CD4-positive, alpha-beta T cell (primary cell): ENCODE measurements at regions not wholly inside any gene's neighbourhood (a gene's known extent, or its start where the extent isn't known, plus 50 kb on each side); places are given as distances from the start of the nearest gene placed in this dataset.

Source experiments
- ATAC-seq: fragments of 200-7000 bp; cut with Tn5 transposase; one replicate; pipeline ENCODE4 v1.10.0; 2022; ENCODE audit warnings: mild to moderate bottlenecking; ENCODE audit not compliant: poor library complexity
- CTCF ChIA-PET: fragments of 350-600 bp; sonication (Branson Sonifier 250); formaldehyde crosslinking; loops from one replicate; lab custom pipeline; 2021; ENCODE audit warnings: antibody characterized with exemption, inconsistent platforms; lab: Charles Lee
- POLR2A ChIA-PET: fragments of 350-600 bp; sonication (Branson Sonifier 250); formaldehyde crosslinking; loops from one replicate; lab custom pipeline; 2021; ENCODE audit warnings: antibody characterized with exemption, inconsistent platforms; lab: Charles Lee
- DNase-seq, 14 experiments: peaks; one replicate each; pipeline ENCODE4 v3.0.0-alpha.2; 2013 to 2020; ENCODE audit warnings: mixed read lengths in 2 of 14
- H3K27ac ChIP-seq, 2 donors: one replicate each; pipeline versions ENCODE4 v1.5.1 to v1.7.0; 2013; ENCODE audit warnings: low read length in 2 of 2, low read depth in 1 of 2, mild to moderate bottlenecking in 1 of 2
- H3K27me3 ChIP-seq, 2 experiments: 1 replicate in 1 of 2; 2 replicates in 1 of 2; pipeline versions ENCODE4 v1.6.1 to v1.7.0; 2013; ENCODE audit warnings: low read length in 2 of 2, control low read depth in 1 of 2, mild to moderate bottlenecking in 1 of 2, moderate library complexity in 1 of 2; ENCODE audit not compliant: insufficient read depth in 2 of 2, control insufficient read depth in 1 of 2
- H3K36me3 ChIP-seq: one replicate; pipeline ENCODE4 v1.6.1; 2013; ENCODE audit warnings: low read length, control low read depth; ENCODE audit not compliant: insufficient read depth
- H3K4me1 ChIP-seq: one replicate; pipeline ENCODE4 v1.6.1; 2013; ENCODE audit warnings: low read length, control low read depth; ENCODE audit not compliant: insufficient read depth
- H3K4me3 ChIP-seq: one replicate; pipeline ENCODE4 v1.5.1; 2013; ENCODE audit warnings: mild to moderate bottlenecking, low read length, moderate library complexity
- H3K9me3 ChIP-seq, 2 experiments: 1 replicate in 1 of 2; 2 replicates in 1 of 2; pipeline versions ENCODE4 v1.6.1 to v1.7.0; 2013; ENCODE audit warnings: low read length in 2 of 2, mild to moderate bottlenecking in 2 of 2, control low read depth in 1 of 2, moderate library complexity in 1 of 2; ENCODE audit not compliant: control insufficient read depth in 1 of 2, insufficient read depth in 1 of 2
- H3K27ac Mint-ChIP-seq: one replicate; pipeline ENCODE4 v1.8.0; 2020; ENCODE audit warnings: mixed read lengths
- H3K27me3 Mint-ChIP-seq: one replicate; pipeline ENCODE4 v1.8.0; 2021; ENCODE audit warnings: mixed read lengths
- H3K36me3 Mint-ChIP-seq: one replicate; pipeline ENCODE4 v1.8.0; 2021; ENCODE audit warnings: low read depth, mixed read lengths
- H3K4me1 Mint-ChIP-seq: one replicate; pipeline ENCODE4 v1.8.0; 2021; ENCODE audit warnings: low read depth, mixed read lengths
- H3K4me3 Mint-ChIP-seq: one replicate; pipeline ENCODE4 v1.8.0; 2020; ENCODE audit warnings: mild to moderate bottlenecking, mixed read lengths
- H3K9me3 Mint-ChIP-seq: one replicate; pipeline ENCODE4 v1.8.0; 2020; ENCODE audit warnings: mixed read lengths
- CTCF ChIP-seq: fragments of 200-600 bp; IDR thresholded peaks from one replicate; pipeline ENCODE4 v1.8.0; 2022; ENCODE audit warnings: antibody characterized with exemption, mild to moderate bottlenecking
- intact Hi-C, 2 experiments: fragments of 100-400 bp; cut with DNase I in 1 of 2; cut with micrococcal nuclease in 1 of 2; formaldehyde crosslinking; loops; one replicate each; pipeline versions ENCODE4 v1.15.1 to v1.9.0; 2023 to 2025; cut with DNase I, micrococcal nuclease

- H3K4me1 ChIP-seq = no peaks in the 10 kb centered on the region
- H3K36me3 ChIP-seq = no peaks in the 10 kb centered on the region
- H3K4me3 ChIP-seq = no peak overlapping the region
- ChIA-PET POLR2A (no interaction called here), CTCF (interaction anchor here (1.4 kb wide), 1 partner anchor 13 kb away, joined by 5 read pairs; no protein-coding TSS in a partner anchor)
- Mint-ChIP-seq H3K9me3 (peaks cover 4% of the 10 kb centered on the region), H3K4me1 (no peaks in the 10 kb centered on the region), H3K4me3 (no peak overlapping the region), H3K27me3 (no peaks in the 10 kb centered on the region), H3K27ac (no peak overlapping the region), H3K36me3 (no peaks in the 10 kb centered on the region)
- H3K27me3 ChIP-seq = no peaks in the 10 kb centered on the region
- H3K9me3 ChIP-seq = no peaks in the 10 kb centered on the region
- H3K27ac ChIP-seq = no peak overlapping the region
- intact Hi-C loops = no loop called here
- no peak for TF ChIP-seq CTCF
- ATAC-seq = no peak
- no peak for DNase-seq
Observed at GRCh38 chr6:86440608-86441007, 496.7 kb upstream of the HTR1E start.

GRCh38 chr6:86423571-86423970 is 513.8 kb upstream of the HTR1E start:
- no peaks in the 10 kb centered on the region for H3K9me3 ChIP-seq
- H3K4me1 ChIP-seq = no peaks in the 10 kb centered on the region
- Mint-ChIP-seq H3K27me3 (no peaks in the 10 kb centered on the region), H3K36me3 (no peaks in the 10 kb centered on the region), H3K27ac (no peak overlapping the region), H3K4me1 (no peaks in the 10 kb centered on the region), H3K4me3 (no peak overlapping the region), H3K9me3 (peaks cover 3% of the 10 kb centered on the region)
- no peaks in the 10 kb centered on the region for H3K27me3 ChIP-seq
- DNase-seq (no peak), ATAC-seq (no peak)
- no peaks in the 10 kb centered on the region for H3K36me3 ChIP-seq
- no peak overlapping the region for H3K4me3 ChIP-seq
- no peak overlapping the region for H3K27ac ChIP-seq
- ChIA-PET CTCF (no interaction called here), POLR2A (no interaction called here)
- TF ChIP-seq CTCF = no peak
- intact Hi-C loops = no loop called here

GRCh38 chr6:86412057-86412456 is 525.3 kb upstream of the HTR1E start:
- Histone ChIP-seq H3K9me3 (peaks cover 0 to 3% of the 10 kb centered on the region in 2 experiments), H3K4me1 (no peaks in the 10 kb centered on the region), H3K36me3 (no peaks in the 10 kb centered on the region), H3K27me3 (no peaks in the 10 kb centered on the region), H3K27ac (no peak overlapping the region), H3K4me3 (no peak overlapping the region)
- TF ChIP-seq CTCF = no peak
- H3K27me3 Mint-ChIP-seq = no peaks in the 10 kb centered on the region
- DNase-seq (no peak), ATAC-seq (no peak)
- POLR2A ChIA-PET = no interaction called here
- no peak overlapping the region for H3K27ac Mint-ChIP-seq
- no peaks in the 10 kb centered on the region for H3K36me3 Mint-ChIP-seq
- H3K4me1 Mint-ChIP-seq = no peaks in the 10 kb centered on the region
- intact Hi-C loops = no loop called here
- CTCF ChIA-PET = no interaction called here
- peaks cover 2% of the 10 kb centered on the region for H3K9me3 Mint-ChIP-seq
- no peak overlapping the region for H3K4me3 Mint-ChIP-seq
